B cell (primary cell): ENCODE measurements at regions not wholly inside any gene's neighbourhood (a gene's known extent, or its start where the extent isn't known, plus 50 kb on each side); places are given as distances from the start of the nearest gene placed in this dataset.

Experiments used
- ATAC-seq: fragments of 200-7000 bp; cut with Tn5 transposase; one replicate; pipeline ENCODE4 v1.10.0; 2021; ENCODE audit warnings: low read depth, mild to moderate bottlenecking, moderate number of reproducible peaks, moderate library complexity
- CTCF ChIA-PET: fragments of 350-600 bp; sonication (Branson Sonifier 250); formaldehyde crosslinking; loops from one replicate; lab custom pipeline; 2021; ENCODE audit warnings: antibody characterized with exemption, inconsistent platforms; lab: Charles Lee
- POLR2A ChIA-PET: fragments of 350-600 bp; sonication (Branson Sonifier 250); formaldehyde crosslinking; loops from one replicate; lab custom pipeline; 2021; ENCODE audit warnings: antibody characterized with exemption; lab: Charles Lee
- DNase-seq: peaks from one replicate; pipeline ENCODE4 v3.0.0; 2013
- H2AFZ ChIP-seq: 2 replicates; pipeline ENCODE4 v1.6.1; 2012; ENCODE audit warnings: mild to moderate bottlenecking, low read depth, low read length; ENCODE audit not compliant: insufficient read depth, poor library complexity, severe bottlenecking
- H3K27ac ChIP-seq, 2 donors: 1 replicate in 1 of 2; 2 replicates in 1 of 2; pipeline ENCODE4 v1.5.1; 2012 to 2013; ENCODE audit warnings: low read length in 2 of 2, mild to moderate bottlenecking in 2 of 2, moderate library complexity in 1 of 2
- H3K27me3 ChIP-seq, 4 experiments: fragments of 200-600 bp in 1 of 4; sonication (generic) in 1 of 4; replicated peaks in 1 of 4; 1 replicate in 2 of 4; 2 replicates in 2 of 4; pipeline versions ENCODE4 v1.6.1 to v1.7.0; 2013 to 2016; ENCODE audit warnings: low read length in 3 of 4, mild to moderate bottlenecking in 2 of 4, mixed read lengths in 1 of 4, moderate library complexity in 1 of 4; ENCODE audit not compliant: insufficient read depth in 4 of 4, control insufficient read depth in 3 of 4; ENCODE audit errors: control extremely low read depth in 1 of 4
- H3K36me3 ChIP-seq, 2 experiments: replicated peaks in 1 of 2; 1 replicate in 1 of 2; 2 replicates in 1 of 2; pipeline versions ENCODE4 v1.6.1 to v1.7.1; 2013; ENCODE audit warnings: low read length in 1 of 2; ENCODE audit not compliant: insufficient read depth in 2 of 2, control insufficient read depth in 1 of 2; ENCODE audit errors: control extremely low read depth in 1 of 2, extremely low read depth in 1 of 2
- H3K4me1 ChIP-seq, 2 donors: fragments of 200-600 bp in 1 of 2; sonication (generic) in 1 of 2; 1 replicate in 1 of 2; 2 replicates in 1 of 2; pipeline versions ENCODE4 v1.5.1 to v1.6.1; 2013 to 2017; ENCODE audit warnings: low read length in 2 of 2; ENCODE audit not compliant: control insufficient read depth in 2 of 2, insufficient read depth in 2 of 2
- H3K4me2 ChIP-seq: replicated peaks from 2 replicates; pipeline ENCODE3; 2012; ENCODE audit warnings: mild to moderate bottlenecking, low read depth, low read length; ENCODE audit not compliant: poor library complexity, severe bottlenecking
- H3K4me3 ChIP-seq, 5 experiments: fragments of 200-600 bp in 1 of 5; sonication (generic) in 1 of 5; 1 replicate in 3 of 5; 2 replicates in 2 of 5; pipeline versions ENCODE4 v1.5.1 to v1.7.0; 2011 to 2016; ENCODE audit warnings: low read length in 4 of 5, mild to moderate bottlenecking in 4 of 5, low read depth in 2 of 5, control low read depth in 1 of 5, moderate library complexity in 1 of 5; ENCODE audit not compliant: insufficient read depth in 1 of 5; ENCODE audit errors: control extremely low read depth in 1 of 5, extremely low read depth in 1 of 5
- H3K79me2 ChIP-seq: fragments of 200-600 bp; sonication (generic); one replicate; pipeline ENCODE4 v1.6.0; 2016; ENCODE audit warnings: low read length; ENCODE audit not compliant: control insufficient read depth, insufficient read depth
- H3K9ac ChIP-seq: fragments of 200-600 bp; sonication (generic); 2 replicates; pipeline ENCODE4 v1.6.1; 2017; ENCODE audit warnings: mild to moderate bottlenecking, low read length, moderate library complexity
- H3K9me3 ChIP-seq, 3 donors: one replicate each; pipeline versions ENCODE4 v1.6.1 to v1.7.1; 2013; ENCODE audit warnings: low read length in 2 of 3; ENCODE audit not compliant: control insufficient read depth in 2 of 3, insufficient read depth in 1 of 3; ENCODE audit errors: control extremely low read depth in 1 of 3
- H4K20me1 ChIP-seq: 2 replicates; pipeline ENCODE4 v1.6.0; 2012; ENCODE audit warnings: mild to moderate bottlenecking, low read length; ENCODE audit not compliant: insufficient read depth, control insufficient read depth, poor library complexity, severe bottlenecking
- H3K27ac Mint-ChIP-seq: one replicate; pipeline ENCODE4 v1.8.0; 2021; ENCODE audit warnings: mixed read lengths
- H3K27me3 Mint-ChIP-seq: one replicate; pipeline ENCODE4 v1.8.0; 2021; ENCODE audit warnings: mixed read lengths
- H3K4me1 Mint-ChIP-seq: one replicate; pipeline ENCODE4 v1.8.0; 2021; ENCODE audit warnings: mixed read lengths
- H3K4me3 Mint-ChIP-seq: one replicate; pipeline ENCODE4 v1.8.0; 2021; ENCODE audit warnings: mixed read lengths
- H3K9me3 Mint-ChIP-seq: one replicate; pipeline ENCODE4 v1.8.0; 2022; ENCODE audit warnings: mixed read lengths; ENCODE audit not compliant: insufficient read depth
- CTCF ChIP-seq: fragments of 200-600 bp; IDR thresholded peaks from one replicate; pipeline ENCODE4 v1.8.0; 2022; ENCODE audit warnings: antibody characterized with exemption, mild to moderate bottlenecking
- EZH2 ChIP-seq: IDR thresholded peaks from 2 replicates; pipeline ENCODE4 v1.6.1; 2012; ENCODE audit warnings: borderline replicate concordance, low read depth, mild to moderate bottlenecking, moderate library complexity, low read length; ENCODE audit not compliant: insufficient read depth, poor library complexity, severe bottlenecking
- WGBS: methylation state at CpG from one replicate; pipeline ENCODE4 v1.1.5; 2013; ENCODE audit warnings: missing lambda C conversion rate; ENCODE audit not compliant: insufficient coverage; 5-methylcytosine and 5-hydroxymethylcytosine counted together
- intact Hi-C: fragments of 100-400 bp; cut with micrococcal nuclease; formaldehyde crosslinking; loops from one replicate; pipeline ENCODE4 v1.10.0; 2022

DNA sequence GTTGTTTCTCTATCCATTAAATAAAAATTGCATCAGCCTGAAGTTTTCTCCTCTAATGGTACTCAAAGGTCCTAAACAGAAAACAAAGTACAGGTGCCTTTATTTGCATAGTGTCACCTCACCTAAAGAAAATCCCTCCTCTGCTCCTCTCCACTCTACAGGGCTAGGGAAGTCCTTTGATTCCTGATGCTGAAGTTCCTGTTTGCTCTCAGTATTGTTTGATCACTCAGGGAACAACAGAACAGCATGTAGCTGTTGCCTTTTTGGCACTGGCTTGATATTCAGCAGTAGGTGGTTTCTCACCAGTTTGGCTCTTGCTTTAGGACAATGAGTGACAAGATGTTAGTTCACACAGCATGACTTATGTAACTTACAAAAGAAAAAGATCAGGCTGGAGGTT is 156.2 kb upstream of the SLC7A11 start:
- Histone ChIP-seq H3K4me2 (no peak overlapping the region), H2AFZ (no peak overlapping the region), H3K79me2 (no peaks in the 10 kb centered on the region), H4K20me1 (no peaks in the 10 kb centered on the region), H3K4me1 (no peaks in the 10 kb centered on the region), H3K27ac (no peak overlapping the region), H3K27me3 (no peaks in the 10 kb centered on the region), H3K9ac (no peak overlapping the region), H3K4me3 (no peak overlapping the region), H3K9me3 (no peaks in the 10 kb centered on the region), H3K36me3 (no peaks in the 10 kb centered on the region)
- POLR2A ChIA-PET, result no interaction called here
- TF ChIP-seq EZH2 (no peak), CTCF (no peak)
- no peak for DNase-seq
- CTCF ChIA-PET, result no interaction called here
- Mint-ChIP-seq H3K27ac (no peak overlapping the region), H3K27me3 (no peaks in the 10 kb centered on the region), H3K4me3 (no peak overlapping the region), H3K4me1 (no peaks in the 10 kb centered on the region), H3K9me3 (no peaks in the 10 kb centered on the region)
- intact Hi-C loops, result no loop called here
- no peak for ATAC-seq

DNA sequence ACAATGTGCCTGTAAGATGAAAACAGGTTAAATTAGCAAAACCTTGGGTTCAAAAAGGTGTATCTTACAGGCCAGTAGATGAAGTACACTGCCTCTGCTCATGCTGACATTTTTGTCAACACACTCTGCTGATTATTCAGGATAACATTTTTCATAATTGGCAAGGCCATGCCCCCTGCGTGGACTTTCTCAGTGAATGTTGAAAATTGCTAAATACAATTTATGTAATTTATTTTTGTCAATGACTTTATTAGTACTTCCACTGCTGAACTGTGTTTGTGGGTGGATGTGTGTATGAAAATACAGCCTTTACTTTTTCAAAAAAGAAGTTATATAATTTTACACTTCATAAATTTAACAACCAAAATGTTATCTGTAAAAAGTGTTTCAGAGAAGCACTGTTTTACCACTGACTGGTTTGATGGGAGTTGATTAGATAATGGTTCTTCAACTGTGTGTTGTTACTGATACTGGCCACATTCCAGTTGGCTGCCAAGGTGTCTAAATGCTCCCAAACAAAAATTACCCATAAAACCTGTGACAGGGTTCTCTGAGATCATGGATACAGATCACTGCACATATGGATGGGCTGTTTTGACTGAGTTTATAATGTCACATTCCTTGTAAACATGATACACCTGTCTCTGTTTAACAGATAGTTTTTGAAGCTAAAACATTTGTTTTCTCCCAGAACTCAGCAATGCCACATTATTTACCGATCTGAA is 151.9 kb upstream of the SLC7A11 start:
- H3K4me1 Mint-ChIP-seq, result peaks cover 3% of the 10 kb centered on the region
- Histone ChIP-seq H2AFZ (no peak overlapping the region), H3K9me3 (no peaks in the 10 kb centered on the region), H3K79me2 (no peaks in the 10 kb centered on the region), H3K27me3 (no peaks in the 10 kb centered on the region), H3K4me1 (no peaks in the 10 kb centered on the region), H3K4me3 (no peak overlapping the region), H4K20me1 (no peaks in the 10 kb centered on the region), H3K9ac (no peak overlapping the region), H3K36me3 (no peaks in the 10 kb centered on the region), H3K27ac (no peak overlapping the region), H3K4me2 (no peak overlapping the region)
- POLR2A ChIA-PET, result no interaction called here
- no peak for ATAC-seq
- H3K9me3 Mint-ChIP-seq, result no peaks in the 10 kb centered on the region
- no peak for DNase-seq
- intact Hi-C loops, result no loop called here
- no peak for TF ChIP-seq CTCF
- TF ChIP-seq EZH2, result no peak
- H3K4me3 Mint-ChIP-seq, result no peak overlapping the region
- WGBS, result no CpG with 5 or more reads among the region's 2 CpGs
- H3K27ac Mint-ChIP-seq, result no peak overlapping the region
- CTCF ChIA-PET, result no interaction called here
- H3K27me3 Mint-ChIP-seq, result no peaks in the 10 kb centered on the region
